ENCODE measurements at regions not wholly inside any gene's neighbourhood (a gene's known extent, or its start where the extent isn't known, plus 50 kb on each side); places are given as distances from the start of the nearest gene placed in this dataset.

- Histone ChIP-seq H3K27me3 (ENCODE audit: insufficient read depth, low read length) (no peaks in the 10 kb centered on the region), H3K79me1 (ENCODE audit: insufficient read depth, low read depth, low read length, poor library complexity, severe bottlenecking) (no peaks in the 10 kb centered on the region)
- H3K27ac Mint-ChIP-seq, result no peak overlapping the region
These were observed 189.7 kb upstream of the MTNR1B start for GRCh38 chr11:92779746-92780145.

More at GRCh38 chr11:92779746-92780145, 189.7 kb upstream of the MTNR1B start:
- H2BK20ac ChIP-seq (ENCODE audit: low read depth, low read length, poor library complexity, severe bottlenecking), result no peak overlapping the region
- no peak overlapping the region for H3K14ac ChIP-seq (ENCODE audit: insufficient read depth, low read length)
- H2AFZ ChIP-seq (ENCODE audit: low read length), result no peak overlapping the region
- no peak overlapping the region for H3T11ph ChIP-seq (ENCODE audit: low read length)
- H3K18ac ChIP-seq (ENCODE audit: insufficient read length, low read depth, low read length), result no peak overlapping the region
- H2BK120ac ChIP-seq (ENCODE audit: low read depth, low read length, poor library complexity, severe bottlenecking), result no peak overlapping the region
- no peak overlapping the region for H3K4ac ChIP-seq (ENCODE audit: low read depth, low read length)
- DNase-seq, result no peak
- H3K9me3 Mint-ChIP-seq, result no peaks in the 10 kb centered on the region
- H4K20me1 ChIP-seq (ENCODE audit: control insufficient read depth, insufficient read depth, insufficient read length), result peaks cover 3% of the 10 kb centered on the region
- no peaks in the 10 kb centered on the region; the same call in 1 of the 2 replicates for H3K4me1 ChIP-seq (ENCODE audit: insufficient read depth, low read length)
- H3K56ac ChIP-seq (ENCODE audit: insufficient read length, low read depth, low read length), result no peak overlapping the region
- H4K91ac ChIP-seq (ENCODE audit: insufficient read length, low read depth, low read length), result no peak overlapping the region
- H3K23me2 ChIP-seq (ENCODE audit: insufficient read length, low read depth, low read length, poor library complexity, severe bottlenecking), result no peaks in the 10 kb centered on the region
- no peaks in the 10 kb centered on the region for H3K9me3 ChIP-seq (ENCODE audit: control insufficient read depth, low read depth, low read length)
- H3K79me2 ChIP-seq (ENCODE audit: insufficient read depth, low read length), result no peaks in the 10 kb centered on the region
- H3K9ac ChIP-seq (ENCODE audit: extremely low read depth, insufficient read length, low read length), result no peak overlapping the region
- no peak for TF ChIP-seq CTCF (conservative IDR thresholded peaks at IDR 0.05)
- no peak overlapping the region for H2BK15ac ChIP-seq (ENCODE audit: low read depth, low read length)
- H3K4me1 Mint-ChIP-seq, result peaks cover 30 to 32% of the 10 kb centered on the region in 2 experiments
- H2BK5ac ChIP-seq (ENCODE audit: insufficient read length, low read length), result no peak overlapping the region
- no peak overlapping the region for H2AK5ac ChIP-seq (ENCODE audit: insufficient read length, low read length)
- no peak overlapping the region for H3K23ac ChIP-seq (ENCODE audit: insufficient read length, low read depth, low read length)
- no peaks in the 10 kb centered on the region for H3K27me3 Mint-ChIP-seq (ENCODE audit: low read depth)
- H3K27ac ChIP-seq (ENCODE audit: insufficient read length, low read depth, low read length), result no peak overlapping the region
- no peaks in the 10 kb centered on the region; a peak in 1 of 7 replicates for H3K36me3 Mint-ChIP-seq (ENCODE audit: insufficient read depth in 1 of 3, low read depth in 3 of 3)
- no peak overlapping the region for H4K5ac ChIP-seq (ENCODE audit: insufficient read length, low read depth, low read length)
- H4K8ac ChIP-seq (replicated peaks; ENCODE audit: insufficient read length, low read depth, low read length), result no peak overlapping the region
- no peak overlapping the region for H3K4me2 ChIP-seq (ENCODE audit: insufficient read depth, insufficient read length, low read length)
- WGBS (ENCODE audit: extremely low coverage, insufficient read length, low lambda C conversion rate), result no CpG with 5 or more reads among the region's 5 CpGs
- H3K4me3 Mint-ChIP-seq, result no peak overlapping the region
- H2BK12ac ChIP-seq (ENCODE audit: insufficient read length, low read depth, low read length), result no peak overlapping the region
